ENCODE measurements at regions not wholly inside any gene's neighbourhood (a gene's known extent, or its start where the extent isn't known, plus 50 kb on each side); places are given as distances from the start of the nearest gene placed in this dataset.
"Not testable (repeated sequence)": the region's sequence is repeated elsewhere in the genome, so short reads cannot be mapped to it uniquely, and the experiment has no call there.

GRCh38 chr5:124045412-124045811, 533.4 kb downstream of the CSNK1G3 start:
- no peak for DNase-seq

- DNase-seq, result no peak
Measured at GRCh38 chr5:124044613-124045012, 532.6 kb downstream of the CSNK1G3 start.

- DNase-seq, result no peak
Measured at GRCh38 chr5:124043456-124043855, 531.5 kb downstream of the CSNK1G3 start.

- DNase-seq, result no peak
Measured at GRCh38 chr5:124040799-124041198, 528.8 kb downstream of the CSNK1G3 start.

GRCh38 chr5:124039410-124039809, 527.4 kb downstream of the CSNK1G3 start:
- DNase-seq, result no peak

GRCh38 chr5:124036786-124037185, 524.8 kb downstream of the CSNK1G3 start:
- no peak for DNase-seq

- no peak for DNase-seq
Measured at GRCh38 chr5:124034963-124035362, 523.0 kb downstream of the CSNK1G3 start.

GRCh38 chr5:124034083-124034700, 522.2 kb downstream of the CSNK1G3 start:
- DNase-seq, result no peak

GRCh38 chr5:124030043-124030491, 518.1 kb downstream of the CSNK1G3 start:
- no peak for DNase-seq

GRCh38 chr5:124027441-124027840, 515.5 kb downstream of the CSNK1G3 start:
- no peak for DNase-seq

GRCh38 chr5:124025306-124025845, 513.4 kb downstream of the CSNK1G3 start:
- DNase-seq, result no peak

- no peak for DNase-seq
Measured at GRCh38 chr5:124022966-124023365, 511.0 kb downstream of the CSNK1G3 start.

- DNase-seq, result no peak
Measured at GRCh38 chr5:124021776-124022175, 509.8 kb downstream of the CSNK1G3 start.

GRCh38 chr5:124021066-124021641, 509.2 kb downstream of the CSNK1G3 start:
- no peak for DNase-seq

GRCh38 chr5:124017321-124017720, 505.3 kb downstream of the CSNK1G3 start:
- DNase-seq, result not testable (repeated sequence)

- no peak for DNase-seq
Measured at GRCh38 chr5:124007675-124008398, 495.9 kb downstream of the CSNK1G3 start.

GRCh38 chr5:124001036-124001615, 489.1 kb downstream of the CSNK1G3 start:
- DNase-seq, result no peak

- no peak for DNase-seq
Measured at GRCh38 chr5:124000538-124000937, 488.6 kb downstream of the CSNK1G3 start.

- DNase-seq, result no peak
Measured at GRCh38 chr5:123997462-123998215, 485.7 kb downstream of the CSNK1G3 start.

GRCh38 chr5:123997064-123997461, 485.1 kb downstream of the CSNK1G3 start:
- DNase-seq, result no peak

- DNase-seq, result no peak
Measured at GRCh38 chr5:123992641-123993040, 480.7 kb downstream of the CSNK1G3 start.

- no peak for DNase-seq
Measured at GRCh38 chr5:123987956-123988355, 476.0 kb downstream of the CSNK1G3 start.

Data from NCI-H2081 treated with DMSO at 0.1 percent for 48 hours (cell line).